EH (cell line): ENCODE measurements at regions not wholly inside any gene's neighbourhood (a gene's known extent, or its start where the extent isn't known, plus 50 kb on each side); places are given as distances from the start of the nearest gene placed in this dataset.

ENCODE experiments used
- DNase-seq: peaks from one replicate; pipeline ENCODE4 v3.0.0-alpha.2; 2015; ENCODE audit warnings: low read depth

GRCh38 chr10:56605051-56605450 lies 244.0 kb upstream of the ZWINT start:
- no peak for DNase-seq

- DNase-seq = no peak
Observed at GRCh38 chr10:56604624-56605023, 243.6 kb upstream of the ZWINT start.

GRCh38 chr10:56599201-56599600 lies 238.1 kb upstream of the ZWINT start:
- DNase-seq = no peak

DNA sequence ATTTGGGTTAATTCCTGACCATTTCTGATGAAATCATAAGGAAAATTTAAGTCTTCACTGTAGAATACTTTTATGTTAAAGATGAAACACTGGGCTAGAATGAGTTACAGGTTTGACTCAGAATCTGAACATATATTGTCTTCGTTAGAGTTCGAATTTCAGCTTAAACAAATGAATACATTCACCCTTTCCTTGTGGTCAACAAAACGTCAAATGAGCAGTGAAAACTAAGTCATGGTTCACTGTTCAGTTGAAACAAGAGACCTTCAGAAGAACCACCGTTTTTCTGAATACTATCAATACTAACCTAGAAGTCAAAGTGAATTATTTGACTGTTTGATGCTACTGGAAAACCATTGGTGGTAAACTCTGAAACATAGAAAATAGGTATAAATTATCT lies 235.2 kb upstream of the ZWINT start:
- no peak for DNase-seq

- DNase-seq = no peak
Observed at GRCh38 chr10:56593120-56593519, 232.1 kb upstream of the ZWINT start.

GRCh38 chr10:56586461-56586891 lies 225.4 kb upstream of the ZWINT start:
- DNase-seq = no peak

DNA sequence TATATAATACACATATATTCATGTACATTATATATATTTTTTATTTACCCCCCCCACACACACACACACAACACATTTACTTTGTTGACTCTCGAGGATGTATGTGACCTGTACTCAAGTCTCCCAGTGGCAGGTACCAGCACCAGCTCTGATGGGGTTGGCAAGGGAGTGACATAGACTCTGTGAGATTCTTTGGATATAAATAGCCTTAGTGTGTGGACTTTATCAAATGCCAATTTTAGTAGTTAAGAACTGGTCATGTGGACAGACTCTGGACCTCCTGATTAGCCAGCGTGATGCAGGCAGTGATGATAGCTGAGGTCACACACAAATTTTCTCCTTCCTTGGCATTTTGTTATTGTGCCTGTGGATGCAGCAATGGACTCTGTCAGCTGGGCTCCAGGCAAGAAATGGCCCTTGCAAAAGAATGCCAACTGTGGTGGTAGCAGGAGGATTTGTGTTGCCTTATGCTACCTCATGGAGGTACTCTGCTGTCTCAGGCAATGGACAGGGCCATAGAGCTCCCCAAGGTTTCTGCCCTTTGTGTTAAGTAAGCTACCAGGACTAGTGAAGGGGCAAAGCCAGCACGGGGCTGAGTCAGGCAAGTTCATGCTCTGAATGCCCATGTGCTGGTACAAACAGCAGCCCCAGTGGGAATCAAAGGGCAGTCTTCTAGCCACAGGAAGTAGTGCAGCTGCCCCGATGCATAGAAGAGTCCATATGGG lies 224.6 kb upstream of the ZWINT start:
- DNase-seq = no peak

GRCh38 chr10:56583316-56583715 lies 222.3 kb upstream of the ZWINT start:
- DNase-seq = no peak

GRCh38 chr10:56567580-56567979 lies 206.5 kb upstream of the ZWINT start:
- DNase-seq = no peak

DNA sequence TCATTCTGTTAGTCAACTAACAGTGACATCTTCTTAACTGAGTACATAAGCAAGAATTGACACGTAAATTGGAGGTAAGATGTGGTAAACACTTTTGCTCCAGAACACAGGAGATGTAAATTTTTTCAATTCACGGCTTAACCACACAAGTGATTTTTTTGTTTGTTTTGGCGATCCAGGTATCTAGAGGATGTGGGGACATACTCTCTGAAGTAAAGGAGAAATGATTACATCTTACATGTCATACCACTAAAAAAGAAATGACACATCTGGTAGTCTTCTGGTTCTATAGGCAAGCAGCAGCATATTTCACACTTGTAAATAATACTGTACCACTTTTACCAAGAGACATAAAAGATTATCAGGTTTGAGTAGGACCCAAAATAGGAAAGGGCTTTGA lies 200.3 kb upstream of the ZWINT start:
- DNase-seq = no peak

DNA sequence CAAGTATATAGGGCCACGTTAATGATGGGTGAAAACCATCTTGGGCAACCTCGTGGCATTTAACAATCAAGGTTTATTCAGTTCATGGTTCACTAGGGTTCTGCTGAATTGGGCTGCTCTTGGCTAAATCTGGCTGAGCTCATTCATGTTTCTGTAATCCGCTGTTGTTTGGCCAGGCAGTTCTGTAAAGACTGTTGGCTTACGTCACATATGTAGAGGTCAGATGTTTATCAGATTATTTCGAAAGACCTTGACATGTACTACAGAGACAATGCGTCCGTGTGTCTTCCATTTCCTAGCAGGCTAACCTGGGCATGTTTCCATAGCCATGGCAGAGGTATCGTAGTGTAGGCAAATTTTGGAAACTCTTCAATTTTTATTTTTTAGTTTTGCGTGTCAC lies 190.0 kb upstream of the ZWINT start:
- DNase-seq = no peak

DNA sequence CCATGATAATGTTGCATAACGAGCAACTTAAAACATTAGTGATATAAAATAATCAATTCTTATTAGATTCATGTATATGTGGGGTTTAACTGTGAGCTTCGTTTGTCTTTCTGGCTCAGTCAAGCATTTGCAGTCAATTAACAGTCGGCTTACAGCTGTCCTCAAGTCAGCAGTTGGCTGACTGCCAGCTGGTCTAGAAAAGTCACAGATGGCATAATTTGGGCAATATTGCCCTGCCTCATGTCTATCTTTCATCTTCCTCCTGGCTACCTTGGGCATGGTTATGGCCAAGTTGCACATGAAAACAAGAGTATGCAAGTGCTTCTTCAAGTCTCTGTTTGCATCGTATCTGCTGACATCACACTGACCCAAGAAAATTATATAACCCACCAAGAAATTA lies 186.1 kb upstream of the ZWINT start:
- DNase-seq = no peak

DNA sequence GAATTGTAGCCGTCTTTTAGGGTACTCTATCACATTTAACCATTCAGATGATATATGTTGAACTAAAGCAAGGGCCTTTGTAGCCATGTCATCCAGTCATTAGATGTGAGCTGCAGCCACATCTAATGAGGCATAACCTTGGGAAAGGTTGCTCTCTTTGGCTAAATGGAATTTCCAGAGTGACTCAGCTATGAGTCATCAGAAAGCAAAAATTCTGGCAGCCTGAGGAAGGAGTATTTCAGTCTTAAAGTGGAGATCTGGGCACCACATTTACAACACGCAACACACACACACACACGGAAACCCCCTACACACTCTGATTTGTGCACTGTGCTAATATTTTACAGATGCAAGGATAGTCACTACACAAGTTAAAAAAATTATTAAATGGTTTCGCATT lies 176.9 kb upstream of the ZWINT start:
- peak; percentile 34 for DNase-seq

- DNase-seq = no peak
Observed at GRCh38 chr10:56522166-56522565, 161.1 kb upstream of the ZWINT start.

- DNase-seq = no peak
Observed at GRCh38 chr10:56508562-56508961, 147.5 kb upstream of the ZWINT start.

DNA sequence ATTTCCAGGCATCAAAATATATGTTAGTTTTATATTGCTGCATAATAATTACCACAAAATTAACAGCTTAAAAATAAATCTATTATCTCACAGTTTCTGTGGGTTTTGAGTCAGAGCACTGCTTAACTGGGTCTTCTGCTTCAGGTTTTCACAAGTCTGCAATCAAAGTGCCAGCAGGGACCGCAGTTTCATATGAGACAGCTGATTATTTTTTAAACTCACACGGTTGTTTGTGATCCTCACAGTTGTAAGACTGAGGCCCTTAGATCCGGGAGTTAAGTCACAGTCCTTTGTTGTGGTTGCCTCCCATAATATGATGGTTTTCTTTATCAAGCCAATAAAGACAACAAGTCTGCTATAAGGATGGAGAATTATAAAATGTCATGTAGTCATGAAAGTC lies 146.0 kb upstream of the ZWINT start:
- no peak for DNase-seq

GRCh38 chr10:56505555-56505954 lies 144.5 kb upstream of the ZWINT start:
- no peak for DNase-seq

DNA sequence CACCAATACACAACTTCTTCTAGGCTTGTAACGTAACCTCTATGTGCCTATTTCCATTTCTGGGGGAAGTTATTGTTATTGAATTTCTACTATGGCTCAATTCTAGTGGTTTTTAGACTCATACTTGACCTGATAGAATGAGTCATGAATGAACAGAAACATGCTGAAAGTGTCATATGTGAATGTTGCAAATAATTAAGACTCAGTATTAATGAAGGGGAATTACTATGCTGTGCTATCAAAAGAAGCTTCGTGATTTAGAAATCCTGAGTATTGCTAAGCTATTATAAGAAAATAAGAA lies 135.1 kb upstream of the ZWINT start:
- no peak for DNase-seq

DNA sequence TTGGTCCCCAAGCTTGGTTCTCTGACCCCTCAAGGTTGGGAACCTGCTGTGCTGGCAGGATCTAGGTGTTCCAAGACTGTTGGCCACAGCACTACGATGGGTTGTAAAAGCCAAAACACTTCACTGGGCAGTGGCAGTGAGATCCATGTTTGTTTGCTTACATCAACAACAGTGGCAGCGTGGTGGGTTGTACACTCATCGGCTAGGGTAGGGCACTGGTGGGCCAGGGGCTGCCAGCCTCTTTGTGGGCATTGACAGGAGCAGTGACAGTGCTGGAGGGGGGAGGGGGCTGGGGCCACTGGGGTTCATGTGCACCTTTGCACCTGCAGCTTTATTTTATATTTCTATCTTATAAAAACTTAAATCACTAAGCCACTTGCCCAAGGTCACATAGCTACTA lies 126.7 kb upstream of the ZWINT start:
- no peak for DNase-seq

- no peak for DNase-seq
Observed at GRCh38 chr10:56481521-56482091, 120.5 kb upstream of the ZWINT start.

- no peak for DNase-seq
Observed at GRCh38 chr10:56472978-56473377, 111.9 kb upstream of the ZWINT start.

DNA sequence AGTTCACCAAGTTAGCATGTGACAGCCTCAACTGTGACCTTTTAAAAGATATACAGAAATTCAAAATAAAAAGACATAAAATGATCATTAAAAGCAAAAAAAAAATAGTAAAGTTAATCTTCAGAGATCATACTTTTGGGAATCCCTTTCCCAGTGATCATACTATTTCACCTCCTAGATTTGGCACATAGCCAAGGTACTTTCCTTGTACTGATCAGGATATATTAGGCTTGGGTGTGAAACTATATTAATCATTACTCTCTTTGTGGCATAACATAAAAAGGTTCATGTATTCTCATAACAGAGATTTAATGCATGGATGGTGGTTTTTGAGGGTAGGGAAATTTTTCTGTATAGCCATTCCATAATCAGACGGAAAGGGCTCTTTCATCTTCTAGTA lies 109.6 kb upstream of the ZWINT start:
- no peak for DNase-seq

DNA sequence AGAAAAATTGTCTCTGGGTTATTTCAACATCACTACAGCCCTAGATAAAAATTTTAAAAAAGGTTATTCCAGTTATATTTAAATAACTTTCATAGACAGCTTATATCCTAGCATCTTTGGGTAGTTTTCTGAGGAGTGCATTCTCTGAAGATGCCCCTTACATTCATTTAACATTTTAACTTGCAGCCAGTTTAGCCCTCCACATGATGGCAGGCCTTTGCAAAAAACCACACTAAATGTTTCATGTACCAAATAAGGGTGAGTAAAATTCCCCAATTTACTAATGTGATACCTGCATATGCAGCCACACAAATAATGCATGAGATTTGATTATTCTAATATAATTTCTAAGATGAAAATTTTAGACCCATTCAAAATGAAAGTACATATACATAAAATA lies 108.4 kb upstream of the ZWINT start:
- no peak for DNase-seq

- no peak for DNase-seq
Observed at GRCh38 chr10:56466005-56466404, 104.9 kb upstream of the ZWINT start.
